ENCODE measurements at regions not wholly inside any gene's neighbourhood (a gene's known extent, or its start where the extent isn't known, plus 50 kb on each side); places are given as distances from the start of the nearest gene placed in this dataset.

- Mint-ChIP-seq H3K27me3 (no peaks in the 10 kb centered on the region), H3K4me3 (no peak overlapping the region), H3K4me1 (ENCODE audit: low read depth) (no peaks in the 10 kb centered on the region), H3K9me3 (peaks cover 39% of the 10 kb centered on the region), H3K27ac (no peak overlapping the region), H3K36me3 (ENCODE audit: low read depth) (no peaks in the 10 kb centered on the region)
- intact Hi-C loops (cut with micrococcal nuclease) = no loop called here
These were observed 598.1 kb upstream of the ADGRL4 start for GRCh38 chr1:79604490-79605198.

DNA sequence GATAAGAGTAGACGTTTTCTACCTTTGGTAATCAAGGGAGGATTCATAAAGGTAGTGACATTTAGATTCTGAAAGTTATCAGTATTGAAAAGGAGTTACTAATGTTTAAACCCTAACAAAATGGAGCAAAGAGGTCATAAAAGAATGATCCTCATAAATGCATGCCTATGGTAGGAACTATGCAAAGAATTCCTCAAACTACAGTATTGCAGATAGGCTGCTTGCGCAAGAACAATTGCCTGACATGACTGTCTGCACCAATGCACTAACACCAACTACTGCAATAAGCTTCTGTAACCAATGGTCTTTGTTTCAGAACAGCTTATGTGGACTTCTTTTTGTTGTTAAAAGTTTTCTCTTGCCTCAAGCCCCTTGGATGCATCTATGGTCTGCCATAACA lies 597.3 kb upstream of the ADGRL4 start:
- H3K27ac Mint-ChIP-seq = no peak overlapping the region
- H3K36me3 Mint-ChIP-seq (ENCODE audit: low read depth) = no peaks in the 10 kb centered on the region
- no peak overlapping the region for H3K4me3 Mint-ChIP-seq
- peaks cover 39% of the 10 kb centered on the region for H3K9me3 Mint-ChIP-seq
- no peaks in the 10 kb centered on the region for H3K27me3 Mint-ChIP-seq
- no peaks in the 10 kb centered on the region for H3K4me1 Mint-ChIP-seq (ENCODE audit: low read depth)
- intact Hi-C loops (cut with micrococcal nuclease) = no loop called here

DNA sequence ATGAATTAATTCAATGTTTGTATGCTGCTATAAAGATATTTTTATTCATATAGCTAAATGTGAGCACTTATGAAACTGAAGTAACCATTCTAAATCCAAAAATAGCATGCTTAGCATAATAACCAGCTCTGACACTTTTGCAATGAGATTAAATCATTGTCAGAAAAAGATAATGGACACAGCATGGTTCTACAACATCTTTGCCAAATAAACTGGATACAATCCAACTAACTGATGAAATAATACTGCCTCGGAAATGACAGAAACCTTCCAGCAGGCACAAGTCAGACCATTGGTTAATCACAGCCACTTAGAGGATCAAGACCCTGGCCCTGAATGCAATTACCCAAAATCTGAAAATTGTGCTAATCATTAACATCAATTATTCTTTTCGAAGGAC lies 592.7 kb upstream of the ADGRL4 start:
- H3K27me3 Mint-ChIP-seq = no peaks in the 10 kb centered on the region
- intact Hi-C loops (cut with micrococcal nuclease) = no loop called here
- H3K4me1 Mint-ChIP-seq (ENCODE audit: low read depth) = no peaks in the 10 kb centered on the region

DNA sequence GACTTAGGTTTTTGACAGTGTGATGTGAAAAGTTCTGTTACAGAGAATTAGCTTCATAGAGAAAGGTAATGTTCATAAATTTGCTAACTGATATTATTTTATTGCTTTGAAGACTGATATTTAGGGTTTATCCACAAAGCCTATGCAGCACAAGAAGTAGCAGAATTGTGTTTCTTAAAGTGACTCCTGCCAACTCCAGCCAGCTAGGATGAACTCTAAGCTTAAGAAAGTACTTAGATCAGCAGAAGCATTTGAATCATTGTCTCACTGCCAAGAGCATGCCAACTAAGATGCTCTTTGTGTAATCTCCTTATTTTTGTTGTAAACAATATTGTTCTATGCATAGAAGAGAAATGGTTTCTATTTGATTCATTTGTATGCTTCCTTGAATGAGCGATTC lies 589.4 kb upstream of the ADGRL4 start:
- no peak overlapping the region for H3K4me3 Mint-ChIP-seq
- intact Hi-C loops (cut with micrococcal nuclease) = no loop called here
- peaks cover 24% of the 10 kb centered on the region for H3K9me3 Mint-ChIP-seq
- no peak overlapping the region for H3K27ac Mint-ChIP-seq
- H3K4me1 Mint-ChIP-seq (ENCODE audit: low read depth) = no peaks in the 10 kb centered on the region
- no peaks in the 10 kb centered on the region for H3K36me3 Mint-ChIP-seq (ENCODE audit: low read depth)
- no peaks in the 10 kb centered on the region for H3K27me3 Mint-ChIP-seq

More for the DNA sequence above, 592.7 kb upstream of the ADGRL4 start:
- H3K9me3 Mint-ChIP-seq = peaks cover 33% of the 10 kb centered on the region
- no peak overlapping the region for H3K27ac Mint-ChIP-seq
- H3K4me3 Mint-ChIP-seq = no peak overlapping the region
- H3K36me3 Mint-ChIP-seq (ENCODE audit: low read depth) = no peaks in the 10 kb centered on the region

- Mint-ChIP-seq H3K36me3 (ENCODE audit: low read depth) (no peaks in the 10 kb centered on the region), H3K27me3 (no peaks in the 10 kb centered on the region), H3K4me1 (ENCODE audit: low read depth) (no peaks in the 10 kb centered on the region), H3K9me3 (peaks cover 18% of the 10 kb centered on the region), H3K4me3 (no peak overlapping the region), H3K27ac (no peak overlapping the region)
- intact Hi-C loops (cut with micrococcal nuclease) = no loop called here
These were observed 587.7 kb upstream of the ADGRL4 start for GRCh38 chr1:79594121-79594698.

GRCh38 chr1:79592707-79593106 lies 586.2 kb upstream of the ADGRL4 start:
- no peak overlapping the region for H3K27ac Mint-ChIP-seq
- H3K9me3 Mint-ChIP-seq = peaks cover 17% of the 10 kb centered on the region
- H3K36me3 Mint-ChIP-seq (ENCODE audit: low read depth) = no peaks in the 10 kb centered on the region
- H3K27me3 Mint-ChIP-seq = no peaks in the 10 kb centered on the region
- H3K4me3 Mint-ChIP-seq = no peak overlapping the region
- intact Hi-C loops (cut with micrococcal nuclease) = no loop called here
- H3K4me1 Mint-ChIP-seq (ENCODE audit: low read depth) = no peaks in the 10 kb centered on the region

- Mint-ChIP-seq H3K27ac (no peak overlapping the region), H3K4me3 (no peak overlapping the region), H3K4me1 (ENCODE audit: low read depth) (no peaks in the 10 kb centered on the region), H3K36me3 (ENCODE audit: low read depth) (no peaks in the 10 kb centered on the region), H3K27me3 (no peaks in the 10 kb centered on the region), H3K9me3 (peaks cover 28% of the 10 kb centered on the region)
- intact Hi-C loops (cut with micrococcal nuclease) = no loop called here
These were observed 582.2 kb upstream of the ADGRL4 start for GRCh38 chr1:79588719-79589118.

- Mint-ChIP-seq H3K9me3 (peaks cover 40% of the 10 kb centered on the region), H3K27me3 (no peaks in the 10 kb centered on the region), H3K36me3 (ENCODE audit: low read depth) (no peaks in the 10 kb centered on the region), H3K4me1 (ENCODE audit: low read depth) (no peaks in the 10 kb centered on the region), H3K4me3 (no peak overlapping the region), H3K27ac (no peak overlapping the region)
- intact Hi-C loops (cut with micrococcal nuclease) = no loop called here
These were observed 580.7 kb upstream of the ADGRL4 start for GRCh38 chr1:79587229-79587628.

- H3K27me3 Mint-ChIP-seq = no peaks in the 10 kb centered on the region
- intact Hi-C loops (cut with micrococcal nuclease) = no loop called here
- H3K36me3 Mint-ChIP-seq (ENCODE audit: low read depth) = no peaks in the 10 kb centered on the region
- H3K4me1 Mint-ChIP-seq (ENCODE audit: low read depth) = no peaks in the 10 kb centered on the region
- no peak overlapping the region for H3K4me3 Mint-ChIP-seq
- peaks cover 41% of the 10 kb centered on the region for H3K9me3 Mint-ChIP-seq
- H3K27ac Mint-ChIP-seq = no peak overlapping the region
These were observed 579.3 kb upstream of the ADGRL4 start for GRCh38 chr1:79585801-79586200.

GRCh38 chr1:79575424-79575823 lies 568.9 kb upstream of the ADGRL4 start:
- H3K27me3 Mint-ChIP-seq = no peaks in the 10 kb centered on the region
- intact Hi-C loops (cut with micrococcal nuclease) = no loop called here

DNA sequence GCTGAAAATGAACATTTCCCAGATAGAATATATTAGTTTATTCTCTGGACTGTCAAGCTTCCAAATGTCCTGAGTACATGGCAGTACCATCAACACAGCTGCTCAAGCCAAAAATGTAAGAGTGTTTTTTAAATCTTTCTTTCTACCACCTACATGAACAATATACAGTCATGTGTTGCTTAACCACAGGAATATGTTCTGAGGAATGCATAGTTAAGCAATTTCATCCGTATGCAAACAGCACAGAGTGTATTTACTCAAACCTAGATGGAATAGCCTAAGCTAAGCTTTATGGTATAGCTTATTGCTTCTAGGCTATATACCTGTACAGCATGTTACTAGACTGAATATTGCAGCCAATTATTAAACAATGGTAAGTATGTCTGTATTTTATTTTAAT lies 561.9 kb upstream of the ADGRL4 start:
- no peaks in the 10 kb centered on the region for H3K27me3 Mint-ChIP-seq
- no peak overlapping the region for H3K27ac Mint-ChIP-seq
- intact Hi-C loops (cut with micrococcal nuclease) = no loop called here
- no peaks in the 10 kb centered on the region for H3K4me1 Mint-ChIP-seq (ENCODE audit: low read depth)
- H3K36me3 Mint-ChIP-seq (ENCODE audit: low read depth) = no peaks in the 10 kb centered on the region
- H3K4me3 Mint-ChIP-seq = no peak overlapping the region
- peaks cover 6% of the 10 kb centered on the region for H3K9me3 Mint-ChIP-seq

More at GRCh38 chr1:79575424-79575823, 568.9 kb upstream of the ADGRL4 start:
- no peaks in the 10 kb centered on the region for H3K36me3 Mint-ChIP-seq (ENCODE audit: low read depth)
- peaks cover 5% of the 10 kb centered on the region for H3K9me3 Mint-ChIP-seq
- no peaks in the 10 kb centered on the region for H3K4me1 Mint-ChIP-seq (ENCODE audit: low read depth)
- no peak overlapping the region for H3K4me3 Mint-ChIP-seq
- H3K27ac Mint-ChIP-seq = no peak overlapping the region

GRCh38 chr1:79561521-79561978 lies 555.0 kb upstream of the ADGRL4 start:
- Mint-ChIP-seq H3K27ac (no peak overlapping the region), H3K4me1 (ENCODE audit: low read depth) (no peaks in the 10 kb centered on the region), H3K27me3 (no peaks in the 10 kb centered on the region), H3K4me3 (no peak overlapping the region), H3K9me3 (peaks cover 50% of the 10 kb centered on the region), H3K36me3 (ENCODE audit: low read depth) (no peaks in the 10 kb centered on the region)
- intact Hi-C loops (cut with micrococcal nuclease) = no loop called here

GRCh38 chr1:79556189-79556588 lies 549.7 kb upstream of the ADGRL4 start:
- Mint-ChIP-seq H3K27me3 (no peaks in the 10 kb centered on the region), H3K4me1 (ENCODE audit: low read depth) (no peaks in the 10 kb centered on the region), H3K9me3 (peaks cover 38% of the 10 kb centered on the region), H3K27ac (no peak overlapping the region), H3K4me3 (no peak overlapping the region), H3K36me3 (ENCODE audit: low read depth) (no peaks in the 10 kb centered on the region)
- intact Hi-C loops (cut with micrococcal nuclease) = no loop called here

DNA sequence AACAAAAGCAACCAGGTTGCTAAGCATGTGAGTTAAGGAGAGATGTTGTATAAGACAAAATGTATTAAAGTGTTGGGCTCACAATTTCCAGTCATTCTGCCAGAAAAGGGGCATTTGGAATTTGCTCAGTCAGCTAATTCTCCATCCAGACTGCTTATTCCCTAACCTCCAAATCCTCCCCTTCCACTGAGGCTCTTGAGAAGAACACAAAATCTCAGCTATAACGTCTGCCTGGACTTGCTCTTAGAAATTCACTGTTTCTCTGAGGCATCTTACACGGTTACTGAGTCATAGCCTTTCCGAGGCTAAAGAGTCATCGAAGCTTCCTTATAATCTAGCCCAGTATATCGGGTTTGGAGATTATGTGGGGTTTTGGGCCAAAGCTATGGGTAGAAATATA lies 548.2 kb upstream of the ADGRL4 start:
- Mint-ChIP-seq H3K9me3 (peaks cover 25% of the 10 kb centered on the region), H3K4me3 (no peak overlapping the region), H3K27me3 (no peaks in the 10 kb centered on the region), H3K4me1 (ENCODE audit: low read depth) (no peaks in the 10 kb centered on the region), H3K27ac (no peak overlapping the region), H3K36me3 (ENCODE audit: low read depth) (no peaks in the 10 kb centered on the region)
- intact Hi-C loops (cut with micrococcal nuclease) = no loop called here

DNA sequence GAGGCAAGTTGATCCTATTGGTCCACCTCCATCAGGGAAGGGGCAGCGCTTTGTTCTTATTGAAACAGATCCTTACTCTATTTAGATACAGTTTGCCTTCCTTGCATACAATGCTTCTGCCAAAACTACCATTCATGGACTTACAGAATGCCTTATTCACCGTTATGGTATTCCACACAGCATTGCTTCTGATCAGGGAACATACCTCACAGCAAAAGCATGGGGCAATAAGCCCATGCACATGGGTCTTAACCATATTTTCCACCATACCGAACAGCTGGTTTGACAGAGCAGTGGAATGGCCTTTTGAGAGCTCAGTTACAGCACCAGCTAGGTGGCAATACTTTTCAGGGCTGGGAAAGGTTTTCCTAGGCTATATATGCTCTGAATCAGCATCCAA lies 544.8 kb upstream of the ADGRL4 start:
- H3K4me1 Mint-ChIP-seq (ENCODE audit: low read depth) = no peaks in the 10 kb centered on the region
- no peaks in the 10 kb centered on the region for H3K36me3 Mint-ChIP-seq (ENCODE audit: low read depth)
- H3K27ac Mint-ChIP-seq = no peak overlapping the region
- intact Hi-C loops (cut with micrococcal nuclease) = no loop called here
- no peak overlapping the region for H3K4me3 Mint-ChIP-seq
- H3K9me3 Mint-ChIP-seq = no peaks in the 10 kb centered on the region
- H3K27me3 Mint-ChIP-seq = no peaks in the 10 kb centered on the region

All from dendritic cell treated with granulocyte-macrophage colony-stimulating factor and Interleukin-4, amounts not matched to agents 40 ng/mL and 50 ng/mL, for 4 days (primary cell).